Esophagus muscularis mucosa (tissue), 4 donors: ENCODE measurements at regions not wholly inside any gene's neighbourhood (a gene's known extent, or its start where the extent isn't known, plus 50 kb on each side); places are given as distances from the start of the nearest gene placed in this dataset.

Experiments used
- DNase-seq: peaks from one replicate; pipeline ENCODE4 v3.0.0-alpha.2; 2017; ENCODE audit errors: extremely low spot score
- H3K27ac ChIP-seq, 4 donors: fragments of 200-600 bp; sonication (generic); replicated peaks in 1 of 4; 1 replicate in 3 of 4; 2 replicates in 1 of 4; pipeline ENCODE4 v1.5.1; 2016 to 2019; ENCODE audit warnings: mild to moderate bottlenecking in 1 of 4
- H3K27me3 ChIP-seq, 4 donors: fragments of 200-600 bp; sonication (generic); one replicate each; pipeline versions ENCODE4 v1.5.1 to v1.6.0; 2016 to 2019
- H3K36me3 ChIP-seq, 4 donors: fragments of 200-600 bp; sonication (generic); one replicate each; pipeline ENCODE4 v1.5.1; 2016 to 2019
- H3K4me1 ChIP-seq, 4 donors: fragments of 200-600 bp; sonication (generic); one replicate each; pipeline ENCODE4 v1.5.1; 2016 to 2019
- H3K4me3 ChIP-seq, 4 donors: fragments of 200-600 bp; sonication (generic); 1 replicate in 2 of 4; 2 replicates in 2 of 4; pipeline ENCODE4 v1.5.1; 2016 to 2019; ENCODE audit warnings: mild to moderate bottlenecking in 4 of 4, moderate library complexity in 1 of 4
- H3K9me3 ChIP-seq, 4 donors: fragments of 200-600 bp; sonication (generic); 1 replicate in 3 of 4; 2 replicates in 1 of 4; pipeline ENCODE4 v1.5.1; 2016 to 2019
- EP300 ChIP-seq: sonication (generic); formaldehyde crosslinking; IDR thresholded peaks from one replicate; pipeline ENCODE4 v1.6.1; 2017; ENCODE audit warnings: antibody characterized with exemption
- POLR2A ChIP-seq: fragments of 450-650 bp; IDR thresholded peaks from one replicate; pipeline ENCODE4 v1.6.1; 2017; ENCODE audit warnings: antibody characterized with exemption, moderate library complexity, mild to moderate bottlenecking, low read depth
- POLR2AphosphoS5 ChIP-seq, 2 donors: sonication (generic); formaldehyde crosslinking; IDR thresholded peaks; one replicate each; pipeline ENCODE4 v1.6.1; 2017; ENCODE audit warnings: antibody characterized with exemption in 2 of 2
- WGBS: methylation state at CpG from one replicate; pipeline ENCODE4 v1.1.5; 2018; 5-methylcytosine and 5-hydroxymethylcytosine counted together
- intact Hi-C: fragments of 100-400 bp; cut with DNase I; formaldehyde crosslinking; loops from one replicate; pipeline ENCODE4 v1.15.1; 2023
- TF ChIP-seq, protein P1 (sequence below), 3 experiments: fragments of 200-600 bp in 2 of 3; fragments of 450-650 bp in 1 of 3; sonication (generic) in 2 of 3; IDR thresholded peaks; one replicate each; pipeline ENCODE4 v1.5.1; 2017 to 2019; ENCODE audit warnings: antibody characterized with exemption in 3 of 3, mild to moderate bottlenecking in 2 of 3, moderate library complexity in 1 of 3

DNA sequence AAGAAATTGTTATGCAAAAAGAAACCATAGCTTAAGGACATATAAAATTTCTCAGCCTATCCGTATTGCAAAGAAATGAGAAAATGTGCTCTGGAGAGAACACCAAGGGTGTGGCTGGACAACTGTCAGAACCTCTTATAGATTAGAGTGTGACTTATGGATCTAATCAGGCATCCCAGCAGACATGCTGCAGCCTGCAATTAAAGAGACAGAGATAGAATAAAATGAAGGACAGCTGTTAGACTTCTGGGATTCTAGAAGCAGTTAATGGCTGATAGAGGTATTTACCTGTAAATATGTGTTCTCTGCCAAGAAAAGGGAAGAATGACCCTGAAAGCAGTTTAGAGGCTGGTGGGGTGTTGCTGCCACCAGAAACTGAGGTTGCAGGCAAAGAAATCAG lies 160.1 kb upstream of the KIF2B start:
- DNase-seq: no peak
- Histone ChIP-seq H3K36me3 (no peaks in the 10 kb centered on the region), H3K4me1 (no peaks in the 10 kb centered on the region), H3K9me3 (no peaks in the 10 kb centered on the region), H3K27me3 (no peaks in the 10 kb centered on the region), H3K4me3 (no peak overlapping the region), H3K27ac (no peak overlapping the region)
- 70% methylated on average over 1 of the region's 1 CpG for WGBS
- intact Hi-C loops: no loop called here
- TF ChIP-seq POLR2A: no peak
- no peak for TF ChIP-seq EP300
- TF ChIP-seq, protein P1, sequence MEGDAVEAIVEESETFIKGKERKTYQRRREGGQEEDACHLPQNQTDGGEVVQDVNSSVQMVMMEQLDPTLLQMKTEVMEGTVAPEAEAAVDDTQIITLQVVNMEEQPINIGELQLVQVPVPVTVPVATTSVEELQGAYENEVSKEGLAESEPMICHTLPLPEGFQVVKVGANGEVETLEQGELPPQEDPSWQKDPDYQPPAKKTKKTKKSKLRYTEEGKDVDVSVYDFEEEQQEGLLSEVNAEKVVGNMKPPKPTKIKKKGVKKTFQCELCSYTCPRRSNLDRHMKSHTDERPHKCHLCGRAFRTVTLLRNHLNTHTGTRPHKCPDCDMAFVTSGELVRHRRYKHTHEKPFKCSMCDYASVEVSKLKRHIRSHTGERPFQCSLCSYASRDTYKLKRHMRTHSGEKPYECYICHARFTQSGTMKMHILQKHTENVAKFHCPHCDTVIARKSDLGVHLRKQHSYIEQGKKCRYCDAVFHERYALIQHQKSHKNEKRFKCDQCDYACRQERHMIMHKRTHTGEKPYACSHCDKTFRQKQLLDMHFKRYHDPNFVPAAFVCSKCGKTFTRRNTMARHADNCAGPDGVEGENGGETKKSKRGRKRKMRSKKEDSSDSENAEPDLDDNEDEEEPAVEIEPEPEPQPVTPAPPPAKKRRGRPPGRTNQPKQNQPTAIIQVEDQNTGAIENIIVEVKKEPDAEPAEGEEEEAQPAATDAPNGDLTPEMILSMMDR (IDR thresholded peaks at IDR 0.05): no peak
- TF ChIP-seq POLR2AphosphoS5 (IDR thresholded peaks at IDR 0.05): no peak

DNA sequence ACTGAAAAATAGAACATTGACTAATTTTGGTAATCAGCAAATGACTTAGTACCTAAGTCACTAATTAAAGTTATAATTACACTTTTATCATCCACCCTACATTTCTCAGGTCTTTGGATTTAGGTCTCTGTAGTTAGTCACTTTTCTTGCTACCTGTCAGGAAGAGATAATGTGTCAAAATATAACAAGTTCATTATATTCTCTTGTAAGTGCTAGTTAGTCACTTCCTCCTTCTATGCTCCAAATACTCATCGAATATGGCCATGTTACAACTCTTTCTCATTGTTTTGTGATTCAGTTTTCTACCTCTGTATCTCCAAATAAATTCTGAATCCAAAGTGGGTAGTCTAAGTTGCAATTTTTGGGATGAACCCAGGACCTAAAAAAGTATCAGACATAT lies 163.5 kb upstream of the KIF2B start:
- no peaks in the 10 kb centered on the region for H3K4me1 ChIP-seq
- no peak for DNase-seq
- WGBS: 80% methylated on average over 1 of the region's 1 CpG
- TF ChIP-seq POLR2A (no peak), EP300 (no peak), POLR2AphosphoS5 (IDR thresholded peaks at IDR 0.05) (no peak)
- TF ChIP-seq, protein P1 (IDR thresholded peaks at IDR 0.05): no peak
- no peak overlapping the region for H3K27ac ChIP-seq
- no peaks in the 10 kb centered on the region for H3K9me3 ChIP-seq
- no peak overlapping the region for H3K4me3 ChIP-seq
- no peaks in the 10 kb centered on the region for H3K36me3 ChIP-seq
- no peaks in the 10 kb centered on the region for H3K27me3 ChIP-seq
- intact Hi-C loops: no loop called here

DNA sequence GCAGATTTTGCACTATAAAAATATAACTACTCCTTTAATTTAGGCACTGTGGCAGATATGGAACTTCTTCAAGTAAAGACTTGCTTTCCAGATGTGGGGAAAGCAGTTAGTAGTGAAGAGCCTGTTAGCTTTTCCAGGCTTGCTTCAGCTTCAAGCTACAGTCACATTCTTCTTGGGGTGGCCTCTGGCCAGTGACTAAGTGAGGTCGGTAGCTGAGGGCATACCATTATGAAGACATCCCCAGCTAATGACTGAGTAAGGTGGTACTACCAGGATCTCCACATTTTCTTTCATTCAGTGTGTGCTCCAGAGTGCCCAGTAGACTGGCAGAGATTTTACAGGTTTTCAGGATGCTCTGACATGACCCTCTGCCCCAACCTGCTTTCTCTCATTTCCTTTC lies 167.1 kb upstream of the KIF2B start:
- TF ChIP-seq POLR2AphosphoS5 (IDR thresholded peaks at IDR 0.05) (no peak), POLR2A (no peak), EP300 (no peak)
- TF ChIP-seq, protein P1 (IDR thresholded peaks at IDR 0.05): no peak
- no peak overlapping the region for H3K4me3 ChIP-seq
- no peak overlapping the region for H3K27ac ChIP-seq
- no peak for DNase-seq
- H3K27me3 ChIP-seq: no peaks in the 10 kb centered on the region
- H3K4me1 ChIP-seq: no peaks in the 10 kb centered on the region
- H3K9me3 ChIP-seq: no peaks in the 10 kb centered on the region
- WGBS: 55% methylated on average over 1 of the region's 1 CpG
- H3K36me3 ChIP-seq: no peaks in the 10 kb centered on the region
- intact Hi-C loops: no loop called here

- Histone ChIP-seq H3K9me3 (no peaks in the 10 kb centered on the region), H3K4me3 (no peak overlapping the region), H3K36me3 (no peaks in the 10 kb centered on the region), H3K27ac (no peak overlapping the region), H3K27me3 (no peaks in the 10 kb centered on the region), H3K4me1 (no peaks in the 10 kb centered on the region)
- no peak for DNase-seq
- TF ChIP-seq, protein P1 (IDR thresholded peaks at IDR 0.05): no peak
- TF ChIP-seq POLR2AphosphoS5 (IDR thresholded peaks at IDR 0.05): no peak
- TF ChIP-seq EP300: no peak
- no peak for TF ChIP-seq POLR2A
- 89% methylated on average over 1 of the region's 1 CpG for WGBS
- intact Hi-C loops: no loop called here
These were observed 173.5 kb upstream of the KIF2B start for GRCh38 chr17:53649201-53649600.

GRCh38 chr17:53646835-53647234 lies 175.9 kb upstream of the KIF2B start:
- Histone ChIP-seq H3K9me3 (no peaks in the 10 kb centered on the region), H3K27me3 (no peaks in the 10 kb centered on the region), H3K36me3 (no peaks in the 10 kb centered on the region), H3K27ac (no peak overlapping the region), H3K4me1 (no peaks in the 10 kb centered on the region), H3K4me3 (no peak overlapping the region)
- DNase-seq: no peak
- intact Hi-C loops: no loop called here
- TF ChIP-seq POLR2A: no peak
- TF ChIP-seq, protein P1 (IDR thresholded peaks at IDR 0.05): no peak
- TF ChIP-seq EP300: no peak
- TF ChIP-seq POLR2AphosphoS5 (IDR thresholded peaks at IDR 0.05): no peak
- 97% methylated on average over 2 of the region's 2 CpGs for WGBS
